ENCODE measurements at regions not wholly inside any gene's neighbourhood (a gene's known extent, or its start where the extent isn't known, plus 50 kb on each side); places are given as distances from the start of the nearest gene placed in this dataset.

DNA sequence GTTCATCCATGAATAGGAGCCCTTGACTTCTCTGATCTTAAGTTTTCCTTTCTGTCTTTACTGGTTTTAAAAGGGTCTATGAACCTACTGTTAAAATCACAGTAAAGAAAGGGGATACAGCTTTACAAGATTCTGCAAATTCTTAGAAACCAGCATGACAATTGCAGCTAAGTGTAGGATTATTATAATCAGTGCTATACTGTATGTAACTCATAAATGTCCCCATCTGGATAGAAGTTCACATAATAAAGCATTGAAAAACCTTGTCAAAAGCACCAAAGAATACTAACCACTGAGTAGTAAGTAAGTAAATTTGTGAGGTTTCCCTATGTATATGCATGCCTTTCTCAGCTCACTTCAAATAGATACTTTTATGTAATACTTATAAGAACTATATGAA is 724.6 kb downstream of the CENPC start:
- Histone ChIP-seq H3K9ac (ENCODE audit: low read length) (no peak overlapping the region), H2AFZ (ENCODE audit: low read depth, low read length, severe bottlenecking) (no peak overlapping the region), H3K79me2 (ENCODE audit: insufficient read depth, low read length) (no peaks in the 10 kb centered on the region), H3F3A (ENCODE audit: insufficient read depth) (no peaks in the 10 kb centered on the region), H3K27me3 (ENCODE audit: low read length) (no peaks in the 10 kb centered on the region), H3K36me3 (ENCODE audit: low read length) (no peaks in the 10 kb centered on the region), H3K9me2 (replicated peaks; ENCODE audit: insufficient read depth, low read length) (no peaks in the 10 kb centered on the region), H4K20me1 (ENCODE audit: low read depth, low read length) (no peaks in the 10 kb centered on the region), H3K9me3 (ENCODE audit: insufficient read depth, low read length) (no peaks in the 10 kb centered on the region), H3K4me3 (ENCODE audit: insufficient read depth, low read length, poor library complexity, severe bottlenecking) (no peak overlapping the region), H3K27ac (ENCODE audit: low read depth, low read length) (no peak overlapping the region), H3K4me2 (ENCODE audit: low read depth, low read length, poor library complexity, severe bottlenecking) (no peak overlapping the region)
- TF ChIP-seq EZH2phosphoT487 (conservative IDR thresholded peaks at IDR 0.05; ENCODE audit: low read length), result no peak
- no peak for TF ChIP-seq CTCF (IDR thresholded peaks at IDR 0.05; ENCODE audit: insufficient read depth, low read length, poor library complexity, severe bottlenecking)

DNA sequence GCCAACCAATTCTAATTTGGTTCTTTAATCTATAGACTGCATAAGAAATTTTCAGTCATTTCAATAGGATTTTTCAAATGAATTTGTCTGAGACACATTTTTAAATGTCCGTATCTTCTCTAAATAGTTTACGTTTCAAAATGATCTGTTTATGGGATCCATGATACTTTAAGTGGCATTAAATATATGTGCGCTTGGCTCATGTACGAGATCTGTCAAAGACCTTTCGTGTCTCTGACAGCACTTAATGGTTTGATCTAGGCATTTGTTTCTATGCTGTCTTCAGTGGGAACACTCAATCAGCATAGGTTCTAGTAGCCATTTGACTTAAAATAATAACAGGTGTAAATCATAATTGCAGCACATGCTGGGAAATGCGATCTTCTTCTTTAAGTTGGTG is 731.0 kb downstream of the CENPC start:
- Histone ChIP-seq H3K4me2 (ENCODE audit: low read depth, low read length, poor library complexity, severe bottlenecking) (no peak overlapping the region), H2AFZ (ENCODE audit: low read depth, low read length, severe bottlenecking) (no peak overlapping the region), H3K27ac (ENCODE audit: low read depth, low read length) (no peak overlapping the region), H3K79me2 (ENCODE audit: insufficient read depth, low read length) (no peaks in the 10 kb centered on the region), H3K27me3 (ENCODE audit: low read length) (no peaks in the 10 kb centered on the region), H3K9me3 (ENCODE audit: insufficient read depth, low read length) (no peaks in the 10 kb centered on the region), H3K36me3 (ENCODE audit: low read length) (no peaks in the 10 kb centered on the region), H3K4me3 (ENCODE audit: insufficient read depth, low read length, poor library complexity, severe bottlenecking) (no peak overlapping the region), H3K9ac (ENCODE audit: low read length) (no peak overlapping the region), H3F3A (ENCODE audit: insufficient read depth) (no peaks in the 10 kb centered on the region), H3K9me2 (replicated peaks; ENCODE audit: insufficient read depth, low read length) (no peaks in the 10 kb centered on the region), H4K20me1 (ENCODE audit: low read depth, low read length) (no peaks in the 10 kb centered on the region)
- no peak for TF ChIP-seq EZH2phosphoT487 (conservative IDR thresholded peaks at IDR 0.05; ENCODE audit: low read length)
- no peak for TF ChIP-seq CTCF (IDR thresholded peaks at IDR 0.05; ENCODE audit: insufficient read depth, low read length, poor library complexity, severe bottlenecking)

DNA sequence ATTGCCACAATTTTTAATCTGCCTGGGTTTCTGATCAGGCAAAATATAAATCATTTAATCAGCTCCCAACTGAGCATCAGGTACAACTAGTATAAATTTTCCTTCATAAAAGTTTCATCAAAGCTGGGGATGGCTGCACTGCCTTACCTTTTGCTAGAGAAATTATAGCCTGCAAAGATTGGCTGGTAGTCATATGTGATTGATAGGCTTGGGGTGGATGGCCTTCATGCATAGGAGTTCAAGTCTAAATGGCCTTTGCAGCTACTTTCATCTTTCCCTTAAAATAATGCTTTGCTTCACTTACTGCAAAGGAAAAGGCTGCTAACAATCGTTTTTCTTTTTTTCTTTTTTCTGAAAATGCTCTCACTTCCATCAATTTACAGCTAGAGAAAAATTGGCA is 739.7 kb downstream of the CENPC start:
- no peaks in the 10 kb centered on the region for H3K9me3 ChIP-seq (ENCODE audit: insufficient read depth, low read length)

More for the DNA sequence above, 739.7 kb downstream of the CENPC start:
- Histone ChIP-seq H3K79me2 (ENCODE audit: insufficient read depth, low read length) (no peaks in the 10 kb centered on the region), H3K27me3 (ENCODE audit: low read length) (no peaks in the 10 kb centered on the region), H3K9me2 (replicated peaks; ENCODE audit: insufficient read depth, low read length) (no peaks in the 10 kb centered on the region), H3K4me2 (ENCODE audit: low read depth, low read length, poor library complexity, severe bottlenecking) (no peak overlapping the region), H3F3A (ENCODE audit: insufficient read depth) (no peaks in the 10 kb centered on the region), H3K27ac (ENCODE audit: low read depth, low read length) (no peak overlapping the region), H3K9ac (ENCODE audit: low read length) (no peak overlapping the region), H3K36me3 (ENCODE audit: low read length) (no peaks in the 10 kb centered on the region), H2AFZ (ENCODE audit: low read depth, low read length, severe bottlenecking) (no peak overlapping the region), H3K4me3 (ENCODE audit: insufficient read depth, low read length, poor library complexity, severe bottlenecking) (no peak overlapping the region), H4K20me1 (ENCODE audit: low read depth, low read length) (no peaks in the 10 kb centered on the region)
- no peak for TF ChIP-seq EZH2phosphoT487 (conservative IDR thresholded peaks at IDR 0.05; ENCODE audit: low read length)
- no peak for TF ChIP-seq CTCF (IDR thresholded peaks at IDR 0.05; ENCODE audit: insufficient read depth, low read length, poor library complexity, severe bottlenecking)

All from SU-DHL-6 (cell line).